ENCODE measurements at regions not wholly inside any gene's neighbourhood (a gene's known extent, or its start where the extent isn't known, plus 50 kb on each side); places are given as distances from the start of the nearest gene placed in this dataset.
"Not testable (repeated sequence)": the region's sequence is repeated elsewhere in the genome, so short reads cannot be mapped to it uniquely, and the experiment has no call there.

GRCh38 chr9:71587576-71588362, 180.5 kb downstream of the CEMIP2 start:
- no peak for DNase-seq

DNA sequence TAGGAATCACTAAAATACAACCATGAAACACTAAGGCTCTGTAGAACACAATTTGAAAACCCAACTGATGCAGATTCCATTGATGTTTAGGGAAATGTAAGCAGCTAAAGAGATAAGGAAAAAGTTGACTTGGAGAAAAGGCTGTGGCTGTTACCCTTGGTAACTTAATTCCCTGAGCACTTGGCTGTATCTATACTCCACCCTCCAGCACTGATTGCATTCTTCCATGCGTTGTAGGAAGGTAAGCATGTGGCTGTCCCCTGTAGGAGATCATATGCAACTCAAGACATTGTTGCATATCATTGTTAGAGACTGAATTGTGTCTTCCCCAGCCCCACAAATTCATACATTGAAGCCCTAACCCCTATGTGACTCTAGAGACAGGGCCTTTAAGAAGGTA, 184.5 kb downstream of the CEMIP2 start:
- DNase-seq: no peak

DNA sequence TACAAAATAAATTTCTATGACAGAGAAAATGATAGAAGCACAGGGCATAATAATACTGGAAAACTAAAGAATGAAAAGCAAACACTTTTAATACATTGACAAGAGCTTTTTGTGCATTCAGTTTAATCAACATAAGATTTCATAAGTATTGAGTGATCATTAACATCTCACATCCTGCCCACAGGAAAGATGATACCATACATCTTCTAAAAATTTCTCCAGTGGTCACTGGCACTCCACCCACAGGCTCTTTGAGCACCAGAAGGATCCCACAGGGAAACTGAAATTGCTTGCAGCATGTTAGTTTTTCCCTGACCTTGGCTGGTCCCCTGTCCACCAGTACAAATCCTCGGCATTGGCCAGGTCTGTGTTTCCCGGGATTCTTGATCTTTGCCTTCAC, 186.0 kb downstream of the CEMIP2 start:
- no peak for DNase-seq

DNA sequence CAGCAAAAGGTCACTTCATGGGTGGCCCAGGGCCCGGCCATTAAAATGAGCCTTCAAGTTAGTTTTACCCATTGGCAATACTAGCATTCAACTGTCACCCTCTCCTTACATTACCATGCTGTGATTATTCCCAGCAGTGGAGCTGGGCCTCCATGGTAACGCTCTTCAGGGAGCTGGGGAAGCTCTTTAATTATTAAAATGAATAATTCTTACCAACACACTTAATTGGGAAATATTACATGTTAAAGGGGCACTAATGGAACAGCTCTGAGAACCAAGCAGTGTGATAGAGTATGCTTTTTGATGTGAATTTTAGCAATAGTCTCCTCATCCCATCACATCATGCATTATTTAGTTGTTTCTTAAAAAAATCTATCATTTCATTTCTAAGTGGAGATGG, 187.2 kb downstream of the CEMIP2 start:
- DNase-seq: no peak

DNA sequence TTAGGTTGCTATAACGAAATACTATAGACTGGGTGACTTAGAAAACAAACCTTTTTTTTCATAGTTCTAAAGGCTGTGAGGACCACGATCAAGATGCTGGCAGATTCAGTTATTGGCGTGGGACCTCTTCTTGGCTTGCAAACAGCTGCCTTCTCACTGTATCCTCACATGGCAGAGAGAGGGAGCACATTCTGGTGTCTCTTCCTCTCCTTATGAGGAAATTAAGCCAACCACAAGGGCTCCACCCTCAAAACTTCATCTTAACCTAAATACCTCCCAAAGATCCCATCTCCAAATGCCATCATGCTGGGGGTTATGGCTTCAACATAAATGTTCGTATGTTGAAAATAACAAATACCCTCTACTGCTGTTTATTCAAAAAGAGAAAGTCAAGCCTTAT, 197.1 kb downstream of the CEMIP2 start:
- no peak for DNase-seq

DNA sequence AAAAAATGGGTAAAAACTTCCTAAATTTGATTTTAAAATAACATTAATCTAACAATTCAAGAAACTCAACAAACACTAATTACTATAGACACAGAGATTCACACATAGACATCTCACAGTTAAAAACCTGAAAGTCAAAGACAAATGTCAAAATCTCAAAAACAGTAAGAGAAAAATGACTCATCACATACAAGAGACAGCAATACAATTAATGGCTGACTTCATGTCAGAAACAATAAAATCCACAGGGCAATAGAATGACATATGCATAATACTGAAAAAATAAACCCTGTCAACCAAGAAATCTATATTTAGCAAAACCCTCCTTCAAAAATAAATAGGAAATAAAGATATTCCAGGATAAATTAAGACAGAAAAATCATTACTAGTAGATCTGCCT, 200.4 kb downstream of the CEMIP2 start:
- no peak for DNase-seq

GRCh38 chr9:71562140-71562539, 206.2 kb downstream of the CEMIP2 start:
- no peak for DNase-seq

DNA sequence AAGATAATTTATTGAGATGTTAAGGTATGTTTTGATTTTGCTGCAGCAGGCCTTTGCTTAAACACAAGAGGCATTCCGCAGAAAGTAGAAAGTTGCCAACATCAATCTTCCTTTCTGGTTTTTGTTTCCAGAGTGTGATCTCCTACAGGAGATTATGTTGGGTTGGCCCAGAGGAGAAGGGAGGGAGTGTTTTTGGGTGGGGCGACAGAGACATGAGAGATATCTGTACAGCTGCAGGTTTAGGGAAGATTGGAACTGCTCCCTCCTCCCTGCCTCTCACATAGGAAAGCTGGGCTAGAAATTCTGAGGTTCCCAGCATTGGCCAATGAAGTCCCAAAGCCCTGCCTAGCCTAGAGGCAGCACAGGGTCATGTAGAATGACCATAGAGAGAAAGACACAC, 211.0 kb downstream of the CEMIP2 start:
- DNase-seq: no peak

DNA sequence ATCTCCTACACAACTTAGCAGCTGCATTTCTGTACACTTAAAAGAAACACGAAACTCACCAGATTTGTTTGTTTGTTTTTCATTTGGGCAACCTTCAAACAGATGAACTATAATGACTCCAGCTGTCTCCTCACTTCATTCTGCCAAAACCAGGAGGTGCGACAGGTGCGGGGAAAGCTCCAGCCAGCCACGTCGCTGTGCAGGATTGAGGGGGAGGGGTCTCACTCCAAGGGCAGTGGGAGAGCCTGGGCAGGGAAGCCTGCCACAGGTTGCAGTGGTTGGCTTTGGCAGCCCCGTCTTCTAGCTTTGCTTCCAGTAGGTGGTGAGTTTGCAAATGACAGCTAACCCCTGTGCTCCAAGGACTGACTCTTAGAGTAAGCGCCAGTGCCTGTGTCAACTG, 215.8 kb downstream of the CEMIP2 start:
- no peak for DNase-seq

GRCh38 chr9:71549023-71549422, 219.3 kb downstream of the CEMIP2 start:
- DNase-seq: no peak

- DNase-seq: no peak
These were observed 223.8 kb downstream of the CEMIP2 start for GRCh38 chr9:71544464-71544863.

- no peak for DNase-seq
These were observed 226.9 kb downstream of the CEMIP2 start for GRCh38 chr9:71541436-71541835.

- DNase-seq: no peak
These were observed 243.2 kb downstream of the CEMIP2 start for GRCh38 chr9:71524996-71525580.

DNA sequence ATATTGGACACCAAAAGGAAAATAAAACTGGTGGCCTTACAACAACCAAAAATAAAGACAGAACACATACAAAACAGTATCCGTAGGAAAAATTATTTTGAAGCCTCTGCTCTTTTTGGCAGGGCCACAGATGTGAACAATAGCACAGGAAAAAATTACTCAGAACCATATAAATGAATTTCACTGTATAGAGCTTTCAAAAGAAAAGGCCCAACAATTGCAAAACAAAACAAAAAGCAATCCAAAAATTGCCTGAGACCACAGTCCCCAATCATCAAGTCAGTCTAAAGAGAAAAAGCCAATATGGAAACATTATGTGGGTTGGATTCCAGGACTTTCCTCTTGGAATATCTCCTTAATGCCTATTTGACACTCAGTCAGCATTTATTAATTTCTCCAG, 243.8 kb downstream of the CEMIP2 start:
- no peak for DNase-seq

DNA sequence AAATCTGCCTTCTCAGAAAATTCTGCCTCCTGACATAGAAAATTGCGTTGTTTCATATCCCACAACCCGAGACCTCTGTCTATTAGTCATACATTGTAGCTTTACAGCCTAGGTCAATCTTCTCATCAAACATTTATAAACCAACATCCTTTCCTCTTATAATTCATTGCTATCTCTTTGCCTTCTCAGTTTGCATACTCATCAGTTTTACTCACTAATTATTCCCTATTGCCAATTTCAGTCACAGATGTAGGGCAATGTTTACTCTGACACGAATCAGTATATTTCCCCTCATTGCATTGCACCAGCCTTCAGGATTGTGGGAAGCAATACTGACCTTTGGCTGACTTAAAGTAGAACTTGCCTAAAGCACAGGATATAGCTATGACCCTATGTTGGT, 247.2 kb downstream of the CEMIP2 start:
- DNase-seq: no peak

DNA sequence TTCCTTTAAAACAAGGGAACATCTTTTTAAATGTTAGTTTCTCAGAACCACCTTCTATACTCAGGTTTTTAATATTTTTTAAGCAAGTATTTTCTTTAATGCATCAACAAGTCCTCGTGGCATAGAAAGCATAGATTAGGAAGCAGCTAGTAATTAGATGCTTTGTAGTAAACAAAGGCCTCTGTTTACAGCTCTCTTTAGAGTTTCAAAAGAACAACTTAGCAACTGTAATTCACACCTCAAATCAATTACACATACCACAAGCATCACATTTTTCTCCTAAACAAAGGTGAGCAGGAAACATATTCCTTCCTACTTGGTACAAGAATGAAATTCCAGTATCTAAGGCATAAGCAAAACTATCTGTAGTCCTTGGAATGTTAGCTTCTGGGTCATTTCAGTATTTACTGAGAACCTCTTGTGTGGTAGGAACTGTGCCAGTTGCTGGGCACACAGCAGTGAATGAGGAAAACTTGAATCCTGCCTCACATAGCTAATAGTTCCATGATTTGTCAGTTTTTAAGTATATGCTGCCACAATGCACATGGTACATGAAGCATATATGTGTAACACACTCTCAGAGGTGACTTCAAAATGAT, 249.1 kb downstream of the CEMIP2 start:
- DNase-seq: no peak

GRCh38 chr9:71518045-71518827, 250.1 kb downstream of the CEMIP2 start:
- no peak for DNase-seq

- no peak for DNase-seq
These were observed 252.7 kb downstream of the CEMIP2 start for GRCh38 chr9:71515626-71516025.

GRCh38 chr9:71515107-71515506, 253.2 kb downstream of the CEMIP2 start:
- no peak for DNase-seq

DNA sequence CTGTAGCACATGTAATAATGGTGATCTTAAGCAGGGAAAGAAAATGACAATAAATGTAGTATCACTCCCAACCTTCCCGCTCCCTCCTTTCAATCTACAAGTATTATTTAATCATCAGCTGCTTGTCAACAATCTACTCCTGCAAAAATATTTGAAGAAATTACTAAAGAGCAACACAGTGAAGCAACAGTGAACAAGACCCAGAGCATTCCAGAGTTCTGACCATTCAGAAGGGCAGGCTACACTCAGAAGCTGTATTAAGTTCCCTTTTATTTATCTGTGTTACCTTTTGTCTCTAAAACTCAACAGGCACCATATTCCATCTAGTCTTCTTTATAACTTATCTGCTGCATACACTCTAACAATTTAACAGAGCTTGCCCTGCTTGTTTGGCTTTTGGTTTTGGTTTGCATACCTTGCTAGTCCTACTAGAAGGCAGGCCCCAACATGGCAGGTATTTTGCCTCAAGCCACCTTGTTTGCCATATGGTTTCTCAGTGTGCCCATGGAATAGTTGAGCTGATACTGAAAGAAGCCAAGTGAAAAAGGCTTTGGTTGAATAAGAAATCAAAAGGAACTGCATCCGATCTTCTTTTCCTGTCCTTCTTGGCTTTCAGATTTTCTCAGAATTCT, 253.9 kb downstream of the CEMIP2 start:
- DNase-seq: no peak

DNA sequence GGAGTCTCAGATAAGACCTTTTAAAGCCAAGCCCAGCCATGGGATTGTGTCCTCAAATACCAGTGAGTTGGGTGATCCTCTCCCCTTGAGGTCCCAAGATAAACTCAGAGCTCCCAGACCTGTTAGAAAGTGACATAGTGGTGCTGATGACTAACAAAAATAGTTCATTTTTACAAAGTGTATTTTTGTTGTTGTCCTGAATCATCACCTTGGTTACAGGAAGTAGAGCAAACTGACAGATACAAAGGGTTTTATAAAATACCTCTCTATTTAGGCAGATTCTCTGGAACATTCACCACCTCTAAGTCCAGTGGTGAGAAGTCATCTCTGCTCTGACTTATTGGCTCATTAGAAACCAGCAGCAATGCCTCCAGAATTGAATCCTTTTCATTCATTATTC, 259.3 kb downstream of the CEMIP2 start:
- no peak for DNase-seq

- DNase-seq: not testable (repeated sequence)
These were observed 260.2 kb downstream of the CEMIP2 start for GRCh38 chr9:71508141-71508540.

- DNase-seq: no peak
These were observed 261.5 kb downstream of the CEMIP2 start for GRCh38 chr9:71506821-71507220.
